IgD-negative memory B cell (primary cell): ENCODE measurements at regions not wholly inside any gene's neighbourhood (a gene's known extent, or its start where the extent isn't known, plus 50 kb on each side); places are given as distances from the start of the nearest gene placed in this dataset.
"Not testable (repeated sequence)": the region's sequence is repeated elsewhere in the genome, so short reads cannot be mapped to it uniquely, and the experiment has no call there.

ENCODE experiments used
- H3K27ac Mint-ChIP-seq, 3 donors: one replicate each; pipeline ENCODE4 v1.8.0; 2020 to 2022; ENCODE audit warnings: mild to moderate bottlenecking in 3 of 3, mixed read lengths in 3 of 3, moderate library complexity in 1 of 3
- H3K27me3 Mint-ChIP-seq: one replicate; pipeline ENCODE4 v1.8.0; 2021; ENCODE audit warnings: mixed read lengths
- H3K36me3 Mint-ChIP-seq: one replicate; pipeline ENCODE4 v1.8.0; 2020; ENCODE audit warnings: mild to moderate bottlenecking, mixed read lengths
- H3K4me1 Mint-ChIP-seq, 3 donors: one replicate each; pipeline ENCODE4 v1.8.0; 2020 to 2022; ENCODE audit warnings: mixed read lengths in 3 of 3, mild to moderate bottlenecking in 1 of 3
- H3K4me3 Mint-ChIP-seq, 4 donors: one replicate each; pipeline ENCODE4 v1.8.0; 2020 to 2022; ENCODE audit warnings: mild to moderate bottlenecking in 4 of 4, mixed read lengths in 4 of 4, moderate library complexity in 3 of 4
- H3K9me3 Mint-ChIP-seq, 3 donors: one replicate each; pipeline ENCODE4 v1.8.0; 2020 to 2021; ENCODE audit warnings: mixed read lengths in 3 of 3, mild to moderate bottlenecking in 1 of 3

DNA sequence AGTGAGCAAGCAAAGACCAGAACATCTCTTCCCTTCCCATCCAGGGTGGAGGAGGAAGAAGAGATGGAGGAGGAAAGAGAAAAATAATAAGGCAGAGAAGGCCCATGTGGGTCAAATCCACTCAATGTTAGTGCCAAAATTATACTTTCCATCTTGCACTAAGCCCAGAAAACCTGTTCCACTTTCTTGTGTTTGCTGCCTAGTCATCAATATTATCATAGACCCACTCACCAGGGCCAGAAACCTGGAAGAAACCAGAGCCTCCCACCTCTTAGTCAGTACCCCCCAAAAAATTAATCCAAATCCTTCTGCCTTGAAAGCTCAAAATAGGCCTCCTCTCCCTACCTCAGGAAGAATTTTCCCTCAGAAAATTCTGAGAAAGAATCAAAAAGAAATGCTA lies 171.1 kb downstream of the SOD2 start:
- H3K4me1 Mint-ChIP-seq: no peaks in the 10 kb centered on the region
- peak overlapping the region in 1 of 3 donors; percentile 10 for H3K27ac Mint-ChIP-seq
- H3K27me3 Mint-ChIP-seq: peaks cover 29% of the 10 kb centered on the region
- H3K9me3 Mint-ChIP-seq: peaks cover 3 to 11% (median 8%) of the 10 kb centered on the region in 3 donors
- no peaks in the 10 kb centered on the region for H3K36me3 Mint-ChIP-seq
- H3K4me3 Mint-ChIP-seq: no peak overlapping the region

DNA sequence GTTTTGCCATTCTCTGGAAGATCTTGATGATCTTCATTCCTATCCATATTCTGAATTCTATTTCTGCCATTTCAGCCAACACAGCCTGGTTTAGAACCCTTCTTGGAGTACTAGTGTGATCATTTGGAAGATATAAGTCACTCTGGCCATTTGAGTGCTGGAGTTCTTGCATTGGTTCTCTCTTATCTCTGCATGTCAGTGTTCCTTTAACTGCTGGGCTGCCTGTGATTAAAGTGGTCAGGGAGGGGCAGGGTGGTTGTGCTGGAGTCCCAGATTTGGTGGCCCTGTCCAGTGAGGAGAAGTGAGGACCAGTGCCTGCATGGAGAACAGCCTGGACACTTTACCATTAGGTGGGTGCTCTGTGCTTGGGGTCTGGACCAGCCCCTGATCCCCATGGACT lies 173.0 kb downstream of the SOD2 start:
- H3K9me3 Mint-ChIP-seq: peaks cover 13 to 22% (median 19%) of the 10 kb centered on the region in 3 donors
- no peak overlapping the region for H3K4me3 Mint-ChIP-seq
- no peak overlapping the region for H3K27ac Mint-ChIP-seq
- no peaks in the 10 kb centered on the region for H3K4me1 Mint-ChIP-seq
- peaks cover 24% of the 10 kb centered on the region for H3K27me3 Mint-ChIP-seq
- peaks cover 2% of the 10 kb centered on the region for H3K36me3 Mint-ChIP-seq

DNA sequence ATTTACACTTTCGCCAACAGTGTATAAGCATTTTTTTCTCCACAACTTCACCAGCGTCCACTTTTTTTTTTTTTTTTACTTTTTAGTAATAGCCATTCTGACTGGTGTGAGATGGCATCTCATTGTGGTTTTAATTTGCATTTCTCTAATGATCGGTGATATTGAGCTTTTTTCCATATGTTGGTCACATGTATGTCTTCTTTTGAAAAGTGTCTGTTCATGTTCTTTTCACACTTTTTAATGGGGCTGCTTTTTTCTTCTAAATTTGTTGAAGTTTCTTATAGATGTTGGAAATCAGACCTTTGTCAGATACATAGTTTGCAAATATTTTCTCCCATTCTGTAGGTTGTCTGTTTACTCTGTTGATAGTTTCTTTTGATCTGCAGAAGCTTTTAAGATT lies 177.2 kb downstream of the SOD2 start:
- H3K27ac Mint-ChIP-seq, H3K36me3 Mint-ChIP-seq, H3K4me3 Mint-ChIP-seq, H3K4me1 Mint-ChIP-seq: not testable (repeated sequence)
- Mint-ChIP-seq H3K9me3 (peaks cover 13 to 22% (median 20%) of the 10 kb centered on the region in 3 donors), H3K27me3 (peaks cover 23% of the 10 kb centered on the region)

DNA sequence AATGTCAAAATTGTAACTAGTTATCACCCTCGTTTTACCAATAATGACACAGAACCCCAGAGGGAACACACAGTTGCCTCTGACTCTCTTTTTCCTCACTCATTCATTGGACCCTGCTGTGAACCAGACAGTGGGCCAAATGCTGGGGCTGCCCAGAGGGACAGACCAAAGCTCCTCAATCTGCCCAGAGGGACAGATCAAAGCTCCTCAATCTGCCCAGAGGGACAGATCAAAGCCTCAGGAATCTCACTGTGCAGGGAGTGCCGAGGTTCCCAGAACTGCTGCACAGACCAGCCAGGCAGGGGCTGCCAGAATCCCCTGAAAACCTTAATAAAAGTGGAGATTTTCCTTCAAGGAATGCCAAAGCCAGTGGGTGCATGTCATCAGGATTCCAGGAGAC lies 179.1 kb downstream of the SOD2 start:
- Mint-ChIP-seq H3K4me3 (no peak overlapping the region), H3K36me3 (peaks cover 2% of the 10 kb centered on the region), H3K27me3 (peaks cover 13% of the 10 kb centered on the region), H3K9me3 (peaks cover 12 to 22% (median 16%) of the 10 kb centered on the region in 3 donors), H3K4me1 (no peaks in the 10 kb centered on the region), H3K27ac (no peak overlapping the region)

DNA sequence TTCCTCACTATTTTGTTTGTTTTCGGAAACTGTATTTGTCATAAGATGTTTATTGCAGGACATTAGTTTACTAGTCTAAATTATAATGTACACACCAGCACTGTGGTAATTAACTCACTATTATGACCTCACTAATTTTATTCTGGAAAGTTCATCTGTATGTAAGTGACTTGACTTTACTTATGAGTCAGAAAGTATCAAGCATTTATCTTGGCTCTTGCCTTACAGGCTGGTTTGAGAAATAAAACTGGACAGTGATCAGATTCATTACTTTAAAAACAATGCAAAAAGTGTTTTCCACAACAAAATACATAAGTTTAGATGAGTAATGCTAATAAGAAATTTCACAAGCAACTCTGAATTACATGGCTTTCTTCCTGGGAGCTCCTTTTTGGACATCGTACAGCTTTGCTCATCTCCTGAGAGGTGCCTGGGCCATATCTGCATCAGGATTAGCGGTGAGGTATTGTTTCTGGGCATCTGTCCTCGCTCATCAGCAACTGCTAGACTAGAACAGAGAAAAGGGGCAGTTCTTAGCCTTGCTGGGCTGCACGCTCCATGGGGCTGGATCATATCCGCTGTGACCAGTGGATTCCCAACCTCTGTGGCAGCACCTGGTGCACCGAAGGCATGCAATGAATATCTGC lies 179.8 kb downstream of the SOD2 start:
- peaks cover 12 to 20% (median 12%) of the 10 kb centered on the region in 3 donors for H3K9me3 Mint-ChIP-seq
- H3K36me3 Mint-ChIP-seq: peaks cover 2% of the 10 kb centered on the region
- H3K4me3 Mint-ChIP-seq: no peak overlapping the region
- peaks cover 9% of the 10 kb centered on the region for H3K27me3 Mint-ChIP-seq
- no peak overlapping the region for H3K27ac Mint-ChIP-seq
- H3K4me1 Mint-ChIP-seq: no peaks in the 10 kb centered on the region

DNA sequence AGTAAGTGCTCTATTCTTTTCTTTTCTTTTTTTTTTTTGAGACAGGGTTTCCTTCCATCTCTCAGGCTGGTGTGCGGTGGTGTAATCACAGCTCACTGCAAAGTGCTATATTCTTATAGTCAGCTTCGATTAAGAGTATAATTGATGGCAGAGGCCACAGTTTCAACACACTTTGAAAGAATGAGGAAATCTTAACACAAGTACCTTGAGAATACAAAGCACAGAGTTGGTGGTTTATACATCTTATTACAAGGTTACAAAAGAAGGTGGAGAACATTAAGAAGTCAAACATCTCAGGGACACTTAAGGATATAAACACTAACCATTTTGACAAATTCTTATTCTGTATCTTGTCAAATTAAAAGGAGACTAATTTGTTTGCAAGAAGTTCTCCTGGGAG lies 180.5 kb downstream of the SOD2 start:
- Mint-ChIP-seq H3K9me3 (peaks cover 12 to 16% (median 12%) of the 10 kb centered on the region in 3 donors), H3K27me3 (peaks cover 8% of the 10 kb centered on the region), H3K4me3 (no peak overlapping the region), H3K4me1 (no peaks in the 10 kb centered on the region), H3K36me3 (peaks cover 2% of the 10 kb centered on the region), H3K27ac (no peak overlapping the region)

DNA sequence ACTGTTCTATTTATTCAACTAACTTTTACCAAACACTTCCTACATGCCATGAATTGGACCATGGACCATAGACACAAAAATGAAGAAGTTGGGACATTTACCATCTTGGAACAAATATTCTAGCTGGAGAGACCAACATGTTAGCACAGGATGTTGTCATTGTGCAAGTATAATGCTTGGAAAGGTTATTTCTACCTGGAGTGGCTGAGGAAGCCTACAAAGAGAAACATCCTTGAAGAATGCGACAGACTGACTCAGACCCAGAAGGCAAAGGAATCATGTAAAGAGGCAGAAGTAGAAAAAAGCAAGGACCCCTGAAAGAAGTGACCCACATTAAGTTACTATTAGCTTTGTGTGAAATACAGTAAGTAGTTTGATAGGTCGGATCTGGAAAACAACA lies 180.9 kb downstream of the SOD2 start:
- no peaks in the 10 kb centered on the region for H3K4me1 Mint-ChIP-seq
- no peak overlapping the region for H3K4me3 Mint-ChIP-seq
- H3K9me3 Mint-ChIP-seq: peaks cover 12 to 13% (median 12%) of the 10 kb centered on the region in 3 donors
- H3K36me3 Mint-ChIP-seq: peaks cover 2% of the 10 kb centered on the region
- H3K27me3 Mint-ChIP-seq: peaks cover 8% of the 10 kb centered on the region
- H3K27ac Mint-ChIP-seq: no peak overlapping the region

DNA sequence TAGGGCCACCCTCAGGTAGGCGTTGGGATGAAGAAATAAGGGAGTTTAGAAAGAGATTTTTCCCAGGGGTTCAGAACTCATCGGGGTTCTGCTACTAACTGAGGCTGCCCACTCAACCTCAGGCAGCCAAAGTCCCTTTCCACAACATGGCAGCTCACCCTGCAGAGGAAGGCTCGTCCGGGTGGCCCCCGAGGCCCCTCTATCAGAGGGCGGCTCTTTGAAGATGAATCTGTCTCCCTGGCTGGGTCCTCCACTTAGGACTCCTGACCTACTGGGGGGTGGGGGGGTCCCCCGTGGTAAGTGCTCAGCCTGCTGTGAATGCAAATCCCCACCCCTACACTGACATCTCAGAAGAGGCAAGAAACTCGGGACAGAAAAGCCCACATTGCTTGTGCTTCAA lies 182.9 kb downstream of the SOD2 start:
- no peaks in the 10 kb centered on the region for H3K4me1 Mint-ChIP-seq
- H3K36me3 Mint-ChIP-seq: no peaks in the 10 kb centered on the region
- peaks cover 8% of the 10 kb centered on the region for H3K27me3 Mint-ChIP-seq
- H3K27ac Mint-ChIP-seq: no peak overlapping the region
- peaks cover 0 to 2% (median 2%) of the 10 kb centered on the region in 3 donors for H3K9me3 Mint-ChIP-seq
- no peak overlapping the region for H3K4me3 Mint-ChIP-seq

DNA sequence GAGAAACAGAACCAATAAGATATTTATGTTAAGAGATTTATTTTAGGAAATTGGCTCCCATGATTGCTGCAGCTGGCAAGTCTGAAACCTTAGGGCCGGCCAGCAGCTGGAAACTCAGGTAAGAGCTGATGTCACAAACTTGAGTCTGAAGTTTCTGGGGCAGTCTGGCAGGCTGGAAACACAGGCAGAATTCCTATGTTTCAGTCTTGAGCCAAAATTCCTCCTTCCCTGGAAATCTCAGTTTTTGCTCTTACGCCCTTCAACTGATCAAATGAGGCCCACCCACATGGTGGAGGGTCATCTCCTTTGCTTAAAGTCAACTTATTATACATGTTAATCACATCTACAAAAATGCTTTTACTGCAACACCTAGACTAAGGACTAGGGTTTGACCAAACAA lies 184.1 kb downstream of the SOD2 start:
- H3K4me3 Mint-ChIP-seq: no peak overlapping the region
- H3K27ac Mint-ChIP-seq: no peak overlapping the region
- H3K36me3 Mint-ChIP-seq: no peaks in the 10 kb centered on the region
- H3K27me3 Mint-ChIP-seq: peaks cover 8% of the 10 kb centered on the region
- H3K9me3 Mint-ChIP-seq: peaks cover 0 to 3% (median 2%) of the 10 kb centered on the region in 3 donors
- no peaks in the 10 kb centered on the region for H3K4me1 Mint-ChIP-seq

DNA sequence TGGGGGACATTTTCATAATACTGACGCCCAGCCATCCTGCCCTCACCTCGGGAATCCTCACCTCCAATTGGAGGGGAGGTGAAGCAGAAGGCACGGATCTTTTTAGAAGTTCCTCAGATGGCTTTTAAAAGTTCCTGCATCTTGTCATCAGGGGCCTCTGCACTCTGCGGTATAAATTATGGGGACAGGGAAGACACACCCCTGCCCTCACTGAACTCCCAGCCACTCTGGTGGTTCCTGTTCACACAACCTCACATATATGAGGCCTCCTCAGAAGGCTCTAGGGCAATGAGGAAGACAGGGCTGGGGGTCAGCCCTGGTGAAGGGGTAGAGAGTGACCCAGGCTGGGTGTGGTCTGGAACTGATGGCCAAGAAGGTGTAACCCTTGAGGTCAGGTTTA lies 187.0 kb downstream of the SOD2 start:
- no peaks in the 10 kb centered on the region for H3K36me3 Mint-ChIP-seq
- H3K4me3 Mint-ChIP-seq: no peak overlapping the region
- peaks cover 7% of the 10 kb centered on the region for H3K27me3 Mint-ChIP-seq
- H3K4me1 Mint-ChIP-seq: no peaks in the 10 kb centered on the region
- H3K27ac Mint-ChIP-seq: no peak overlapping the region
- H3K9me3 Mint-ChIP-seq: peaks cover 0 to 3% (median 3%) of the 10 kb centered on the region in 3 donors

DNA sequence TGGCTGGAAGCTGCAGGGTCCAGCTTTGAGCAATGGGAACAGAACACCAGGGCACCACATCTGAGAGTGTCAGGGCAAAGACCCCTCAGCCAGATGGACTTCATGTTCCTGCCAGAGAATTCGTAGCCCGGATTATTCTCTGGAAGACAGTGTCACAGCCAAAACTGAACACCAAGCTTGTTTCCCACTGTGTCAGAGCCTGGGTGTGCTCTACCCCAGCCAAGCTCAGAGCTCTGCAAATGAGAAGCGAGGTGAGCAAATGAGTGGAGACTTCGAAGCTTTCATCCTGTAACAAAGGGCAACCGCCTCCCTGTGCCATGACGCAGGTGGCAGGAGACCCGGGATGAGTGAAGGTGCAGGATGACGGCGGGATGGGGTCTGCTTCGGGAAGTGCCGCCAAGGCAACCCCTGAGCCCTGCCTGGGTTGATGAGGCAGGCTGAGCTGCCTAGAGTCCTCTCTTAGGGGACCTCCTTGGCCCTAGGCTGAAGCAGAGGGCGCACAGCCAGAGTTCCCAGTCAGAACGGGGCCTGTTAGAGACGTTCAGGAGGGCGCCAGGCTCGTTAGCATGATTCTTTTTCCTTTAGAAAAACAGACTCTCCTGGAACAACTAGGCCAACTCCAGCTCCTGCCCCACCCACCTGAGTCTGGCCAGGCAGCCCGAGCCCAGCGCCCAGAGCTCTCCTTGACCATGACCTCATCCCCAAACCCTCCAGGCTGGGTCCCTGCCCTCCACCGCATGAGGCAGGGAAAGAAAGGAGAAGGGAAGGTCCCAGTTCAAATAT lies 187.7 kb downstream of the SOD2 start:
- Mint-ChIP-seq H3K27me3 (peaks cover 3% of the 10 kb centered on the region), H3K27ac (no peak overlapping the region), H3K4me1 (no peaks in the 10 kb centered on the region), H3K9me3 (peaks cover 0 to 3% (median 2%) of the 10 kb centered on the region in 3 donors), H3K4me3 (no peak overlapping the region), H3K36me3 (no peaks in the 10 kb centered on the region)

DNA sequence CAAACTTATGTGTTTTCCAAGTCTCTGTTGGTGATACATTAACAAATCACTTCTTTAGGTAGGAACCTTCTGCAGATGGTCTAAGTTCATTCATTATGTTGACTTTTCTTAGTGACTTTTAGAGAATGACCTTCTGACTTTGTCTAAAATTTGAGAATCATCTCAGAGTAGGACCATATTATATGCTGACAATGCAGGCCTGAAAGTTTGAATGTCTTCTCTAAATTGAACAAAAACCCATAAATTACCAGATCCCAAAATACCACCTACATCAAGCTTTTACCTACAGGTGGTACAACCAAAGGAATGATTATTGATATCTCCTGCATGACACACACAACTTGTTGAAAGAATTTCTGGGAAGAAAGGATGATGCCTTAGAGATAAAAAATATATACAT lies 191.5 kb downstream of the SOD2 start:
- peaks cover 2 to 17% (median 7%) of the 10 kb centered on the region in 3 donors for H3K9me3 Mint-ChIP-seq
- H3K4me3 Mint-ChIP-seq: no peak overlapping the region
- H3K27ac Mint-ChIP-seq: no peak overlapping the region
- no peaks in the 10 kb centered on the region for H3K4me1 Mint-ChIP-seq
- H3K27me3 Mint-ChIP-seq: peaks cover 7% of the 10 kb centered on the region
- no peaks in the 10 kb centered on the region for H3K36me3 Mint-ChIP-seq

DNA sequence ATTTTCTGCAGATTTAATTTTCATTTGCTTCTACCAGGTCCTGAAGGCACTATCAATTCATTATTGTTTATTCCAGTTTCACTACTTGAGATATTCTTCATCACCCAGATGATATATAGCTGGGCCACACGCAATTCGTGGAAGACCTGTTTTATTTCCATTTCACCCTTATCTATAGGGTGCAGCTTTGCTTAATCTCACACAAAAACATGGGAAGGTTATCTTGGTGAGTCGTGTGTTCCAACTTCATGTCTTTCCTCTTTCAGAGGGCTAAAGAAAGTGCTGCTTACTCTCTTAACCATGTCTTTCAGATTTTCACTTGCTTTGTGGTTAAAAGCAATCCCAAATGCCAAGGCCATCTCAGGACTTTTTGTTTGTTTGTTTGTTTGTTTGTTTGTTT lies 194.0 kb downstream of the SOD2 start:
- no peaks in the 10 kb centered on the region for H3K4me1 Mint-ChIP-seq
- peaks cover 4 to 17% (median 7%) of the 10 kb centered on the region in 3 donors for H3K9me3 Mint-ChIP-seq
- peaks cover 9% of the 10 kb centered on the region for H3K27me3 Mint-ChIP-seq
- H3K4me3 Mint-ChIP-seq: no peak overlapping the region
- H3K36me3 Mint-ChIP-seq: no peaks in the 10 kb centered on the region
- H3K27ac Mint-ChIP-seq: no peak overlapping the region

DNA sequence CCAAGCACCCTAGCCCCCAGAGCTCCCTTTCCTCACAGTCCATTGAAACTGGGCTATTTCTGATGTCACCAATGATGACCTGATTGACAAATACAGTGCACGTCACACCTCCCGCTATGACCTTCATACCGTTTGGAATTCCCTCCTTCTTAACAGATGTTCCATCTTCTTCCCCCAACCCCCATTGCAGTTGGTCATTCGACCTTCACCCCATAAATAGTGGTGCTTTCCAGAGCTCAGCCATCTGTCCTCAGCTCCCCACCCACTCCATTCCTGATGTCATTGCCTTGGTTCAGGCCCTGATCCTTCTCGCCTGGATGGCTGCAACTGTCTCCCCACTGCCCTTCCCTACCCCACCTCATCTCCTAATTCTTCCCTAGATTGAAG lies 198.5 kb downstream of the SOD2 start:
- Mint-ChIP-seq H3K4me1 (no peaks in the 10 kb centered on the region), H3K4me3 (no peak overlapping the region), H3K9me3 (peaks cover 2 to 17% (median 6%) of the 10 kb centered on the region in 3 donors), H3K36me3 (peaks cover 2% of the 10 kb centered on the region), H3K27ac (no peak overlapping the region), H3K27me3 (peaks cover 6% of the 10 kb centered on the region)

DNA sequence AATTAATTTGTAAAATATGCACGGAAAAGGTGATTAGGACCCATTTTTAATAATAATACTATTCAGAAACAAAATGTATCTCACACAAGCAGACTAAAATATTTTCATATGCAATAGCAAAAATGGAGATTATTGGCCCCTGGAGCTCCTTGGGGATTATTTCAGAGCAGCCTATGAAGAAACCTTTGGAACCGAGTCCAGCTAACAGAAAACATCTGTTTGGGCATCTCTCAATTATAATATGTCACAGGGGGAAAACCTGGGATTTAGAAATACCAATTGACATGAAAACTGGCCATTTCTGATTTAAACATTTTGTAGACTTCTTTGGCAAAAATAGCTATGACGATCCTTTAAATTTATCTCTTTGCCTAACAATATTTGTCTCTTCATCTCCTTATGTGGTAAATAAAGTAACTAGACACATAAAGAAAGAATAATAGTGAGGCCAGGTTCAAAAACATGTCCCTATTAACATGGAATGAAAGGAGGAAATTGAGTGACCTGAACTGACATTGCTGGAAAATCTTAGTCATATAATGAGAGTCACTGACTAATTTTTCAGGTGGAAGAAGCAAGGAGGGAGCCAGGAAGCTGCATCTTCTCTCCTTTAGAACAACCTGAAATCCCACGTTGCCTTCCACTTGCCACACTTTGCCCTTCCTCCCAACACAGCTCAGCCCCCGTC lies 199.0 kb downstream of the SOD2 start:
- Mint-ChIP-seq H3K27me3 (peaks cover 6% of the 10 kb centered on the region), H3K27ac (no peak overlapping the region), H3K9me3 (peaks cover 2 to 17% (median 6%) of the 10 kb centered on the region in 3 donors), H3K4me1 (no peaks in the 10 kb centered on the region), H3K36me3 (peaks cover 2% of the 10 kb centered on the region), H3K4me3 (no peak overlapping the region)
